ENCODE measurements at regions not wholly inside any gene's neighbourhood (a gene's known extent, or its start where the extent isn't known, plus 50 kb on each side); places are given as distances from the start of the nearest gene placed in this dataset.

- TF ChIP-seq CTCF (conservative IDR thresholded peaks at IDR 0.05; ENCODE audit: low read length) (no peak), EZH2phosphoT487 (IDR thresholded peaks at IDR 0.05; ENCODE audit: borderline replicate concordance) (no peak)
These were observed 320.6 kb upstream of the TBL1XR1 start for GRCh38 chr3:177517906-177518305.

Data from Loucy (cell line).